ENCODE measurements at regions not wholly inside any gene's neighbourhood (a gene's known extent, or its start where the extent isn't known, plus 50 kb on each side); places are given as distances from the start of the nearest gene placed in this dataset.
"Not testable (repeated sequence)": the region's sequence is repeated elsewhere in the genome, so short reads cannot be mapped to it uniquely, and the experiment has no call there.

- Histone ChIP-seq H3K9me3 (no peaks in the 10 kb centered on the region), H3K36me3 (no peaks in the 10 kb centered on the region), H3K27ac (no peak overlapping the region), H3K27me3 (ENCODE audit: low read depth) (no peaks in the 10 kb centered on the region), H3K4me1 (no peaks in the 10 kb centered on the region), H3K4me3 (no peak overlapping the region)
- intact Hi-C loops (cut with DNase I) = no loop called here
- no peak for ATAC-seq
- no peak for TF ChIP-seq CTCF (IDR thresholded peaks at IDR 0.05)
- no peak for DNase-seq
These were observed 81.9 kb upstream of the CCND2 start for GRCh38 chr12:4191642-4192041.

- Histone ChIP-seq H3K4me3 (no peak overlapping the region), H3K27me3 (ENCODE audit: low read depth) (no peaks in the 10 kb centered on the region), H3K27ac (no peak overlapping the region), H3K36me3 (no peaks in the 10 kb centered on the region), H3K4me1 (no peaks in the 10 kb centered on the region), H3K9me3 (no peaks in the 10 kb centered on the region)
- ATAC-seq (no peak), DNase-seq (no peak)
- TF ChIP-seq CTCF (IDR thresholded peaks at IDR 0.05) = no peak
- intact Hi-C loops (cut with DNase I) = no loop called here
These were observed 82.4 kb upstream of the CCND2 start for GRCh38 chr12:4191149-4191548.

GRCh38 chr12:4190366-4191063, 83.0 kb upstream of the CCND2 start:
- no peaks in the 10 kb centered on the region for H3K36me3 ChIP-seq
- DNase-seq (no peak), ATAC-seq (no peak)
- H3K27ac ChIP-seq = no peak overlapping the region
- TF ChIP-seq CTCF (IDR thresholded peaks at IDR 0.05) = no peak
- no peaks in the 10 kb centered on the region for H3K9me3 ChIP-seq
- no peak overlapping the region for H3K4me3 ChIP-seq
- intact Hi-C loops (cut with DNase I) = no loop called here
- no peaks in the 10 kb centered on the region for H3K4me1 ChIP-seq
- H3K27me3 ChIP-seq (ENCODE audit: low read depth) = no peaks in the 10 kb centered on the region

GRCh38 chr12:4189721-4190120, 83.8 kb upstream of the CCND2 start:
- no peak overlapping the region for H3K27ac ChIP-seq
- DNase-seq = no peak
- TF ChIP-seq CTCF (IDR thresholded peaks at IDR 0.05) = no peak
- H3K27me3 ChIP-seq (ENCODE audit: low read depth) = no peaks in the 10 kb centered on the region
- no peaks in the 10 kb centered on the region for H3K9me3 ChIP-seq
- no peaks in the 10 kb centered on the region for H3K36me3 ChIP-seq
- no peak for ATAC-seq
- intact Hi-C loops (cut with DNase I) = no loop called here
- no peak overlapping the region for H3K4me3 ChIP-seq
- no peaks in the 10 kb centered on the region for H3K4me1 ChIP-seq

GRCh38 chr12:4187916-4188315, 85.6 kb upstream of the CCND2 start:
- no peaks in the 10 kb centered on the region for H3K9me3 ChIP-seq
- H3K4me3 ChIP-seq = no peak overlapping the region
- no peaks in the 10 kb centered on the region for H3K4me1 ChIP-seq
- H3K36me3 ChIP-seq = no peaks in the 10 kb centered on the region
- TF ChIP-seq CTCF (IDR thresholded peaks at IDR 0.05) = no peak
- no peaks in the 10 kb centered on the region for H3K27me3 ChIP-seq (ENCODE audit: low read depth)
- no peak overlapping the region for H3K27ac ChIP-seq
- intact Hi-C loops (cut with DNase I) = no loop called here
- no peak for DNase-seq
- no peak for ATAC-seq

GRCh38 chr12:4187315-4187714, 86.2 kb upstream of the CCND2 start:
- intact Hi-C loops (cut with DNase I); DNase-seq; H3K27ac ChIP-seq; H3K9me3 ChIP-seq; H3K36me3 ChIP-seq; H3K27me3 ChIP-seq (ENCODE audit: low read depth); H3K4me3 ChIP-seq; H3K4me1 ChIP-seq; ATAC-seq: not testable (repeated sequence)
